ENCODE measurements at regions not wholly inside any gene's neighbourhood (a gene's known extent, or its start where the extent isn't known, plus 50 kb on each side); places are given as distances from the start of the nearest gene placed in this dataset.

GRCh38 chr7:82527851-82528250, 84.3 kb upstream of the CACNA2D1 start:
- CTCF ChIA-PET: no interaction called here
- Histone ChIP-seq H3K27me3 (replicated peaks; ENCODE audit: control insufficient read depth, insufficient read depth, low read length) (no peaks in the 10 kb centered on the region), H3K4me1 (no peaks in the 10 kb centered on the region), H3K9me3 (no peaks in the 10 kb centered on the region), H3K36me3 (ENCODE audit: control insufficient read depth, insufficient read depth, low read length) (no peaks in the 10 kb centered on the region), H3K4me3 (ENCODE audit: low read depth, low read length) (no peak overlapping the region)
- Mint-ChIP-seq H3K27ac (ENCODE audit: unreplicated experiment) (no peak overlapping the region), H3K36me3 (ENCODE audit: insufficient read depth, unreplicated experiment) (no peaks in the 10 kb centered on the region), H3K4me3 (ENCODE audit: unreplicated experiment) (no peak overlapping the region), H3K27me3 (ENCODE audit: insufficient read depth, unreplicated experiment) (peaks cover 3% of the 10 kb centered on the region), H3K4me1 (ENCODE audit: low read depth, unreplicated experiment) (no peaks in the 10 kb centered on the region), H3K9me3 (ENCODE audit: unreplicated experiment) (no peaks in the 10 kb centered on the region)
- TF ChIP-seq, protein P1, sequence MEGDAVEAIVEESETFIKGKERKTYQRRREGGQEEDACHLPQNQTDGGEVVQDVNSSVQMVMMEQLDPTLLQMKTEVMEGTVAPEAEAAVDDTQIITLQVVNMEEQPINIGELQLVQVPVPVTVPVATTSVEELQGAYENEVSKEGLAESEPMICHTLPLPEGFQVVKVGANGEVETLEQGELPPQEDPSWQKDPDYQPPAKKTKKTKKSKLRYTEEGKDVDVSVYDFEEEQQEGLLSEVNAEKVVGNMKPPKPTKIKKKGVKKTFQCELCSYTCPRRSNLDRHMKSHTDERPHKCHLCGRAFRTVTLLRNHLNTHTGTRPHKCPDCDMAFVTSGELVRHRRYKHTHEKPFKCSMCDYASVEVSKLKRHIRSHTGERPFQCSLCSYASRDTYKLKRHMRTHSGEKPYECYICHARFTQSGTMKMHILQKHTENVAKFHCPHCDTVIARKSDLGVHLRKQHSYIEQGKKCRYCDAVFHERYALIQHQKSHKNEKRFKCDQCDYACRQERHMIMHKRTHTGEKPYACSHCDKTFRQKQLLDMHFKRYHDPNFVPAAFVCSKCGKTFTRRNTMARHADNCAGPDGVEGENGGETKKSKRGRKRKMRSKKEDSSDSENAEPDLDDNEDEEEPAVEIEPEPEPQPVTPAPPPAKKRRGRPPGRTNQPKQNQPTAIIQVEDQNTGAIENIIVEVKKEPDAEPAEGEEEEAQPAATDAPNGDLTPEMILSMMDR (IDR thresholded peaks at IDR 0.05; ENCODE audit: insufficient read depth in 1 of 2, low read depth in 1 of 2, low read length in 1 of 2, severe bottlenecking in 1 of 2, unreplicated experiment in 1 of 2): no peak
- POLR2A ChIA-PET: no interaction called here
- no peak for DNase-seq
- intact Hi-C loops (cut with micrococcal nuclease; ENCODE audit: unreplicated experiment): no loop called here
- BruUV-seq (replicated peaks): no TSS peak

DNA sequence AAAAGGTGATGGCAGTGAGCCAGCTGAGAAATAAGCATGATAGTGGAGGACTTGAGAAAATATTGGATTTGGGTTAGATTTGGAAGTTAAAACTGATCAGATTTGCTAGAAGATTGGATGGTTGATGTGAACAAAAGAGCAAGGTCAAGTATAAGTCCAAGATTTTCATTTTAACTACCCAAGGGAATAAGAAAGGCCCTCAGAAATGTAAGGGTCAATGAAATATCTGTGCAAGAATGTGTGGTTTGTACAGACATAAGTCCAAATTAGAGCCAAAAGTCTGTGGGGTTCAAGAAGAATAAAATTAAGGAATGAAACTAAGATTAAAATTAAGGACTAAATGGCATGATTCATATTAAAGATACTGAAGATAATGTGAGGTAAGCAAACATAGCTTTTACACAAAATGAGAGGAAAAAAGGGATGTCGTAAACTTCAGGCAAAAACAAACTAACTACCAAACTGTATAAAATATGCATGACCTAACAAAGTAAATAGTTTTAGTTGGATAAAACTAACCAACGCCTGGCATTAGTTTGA, 78.4 kb upstream of the CACNA2D1 start:
- CTCF ChIA-PET: no interaction called here
- no peaks in the 10 kb centered on the region for H3K27me3 ChIP-seq (replicated peaks; ENCODE audit: control insufficient read depth, insufficient read depth, low read length)
- no peaks in the 10 kb centered on the region for H3K9me3 Mint-ChIP-seq (ENCODE audit: unreplicated experiment)
- TF ChIP-seq, protein P1 (IDR thresholded peaks at IDR 0.05; ENCODE audit: insufficient read depth in 1 of 2, low read depth in 1 of 2, low read length in 1 of 2, severe bottlenecking in 1 of 2, unreplicated experiment in 1 of 2): no peak
- H3K4me3 Mint-ChIP-seq (ENCODE audit: unreplicated experiment): no peak overlapping the region
- H3K27ac Mint-ChIP-seq (ENCODE audit: unreplicated experiment): no peak overlapping the region
- intact Hi-C loops (cut with micrococcal nuclease; ENCODE audit: unreplicated experiment): no loop called here
- POLR2A ChIA-PET: no interaction called here
- H3K36me3 Mint-ChIP-seq (ENCODE audit: insufficient read depth, unreplicated experiment): no peaks in the 10 kb centered on the region
- no TSS peak for BruUV-seq (replicated peaks)
- H3K9me3 ChIP-seq: no peaks in the 10 kb centered on the region
- H3K4me1 ChIP-seq: no peaks in the 10 kb centered on the region
- H3K4me3 ChIP-seq (ENCODE audit: low read depth, low read length): no peak overlapping the region
- H3K4me1 Mint-ChIP-seq (ENCODE audit: low read depth, unreplicated experiment): no peaks in the 10 kb centered on the region
- peaks cover 6% of the 10 kb centered on the region for H3K27me3 Mint-ChIP-seq (ENCODE audit: insufficient read depth, unreplicated experiment)
- no peaks in the 10 kb centered on the region for H3K36me3 ChIP-seq (ENCODE audit: control insufficient read depth, insufficient read depth, low read length)
- no peak for DNase-seq

DNA sequence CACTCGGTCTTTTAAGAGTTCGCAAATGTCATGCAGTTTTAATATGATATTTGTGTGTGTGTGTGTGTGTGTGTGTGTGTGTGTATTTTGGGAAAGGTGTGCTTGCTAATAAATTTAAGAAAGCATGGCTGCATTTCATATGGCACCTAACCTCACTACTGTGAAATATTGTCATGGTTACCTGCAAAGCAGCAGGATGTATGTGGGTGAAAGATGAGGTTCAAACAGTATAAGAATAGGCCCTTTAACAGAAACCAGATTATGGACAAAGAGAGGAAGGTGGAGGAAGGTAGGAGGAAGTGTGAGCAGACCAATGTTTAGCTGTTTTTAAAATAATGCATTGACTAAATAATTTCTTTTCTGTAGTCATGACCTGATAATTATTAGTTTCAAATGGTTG, 73.5 kb upstream of the CACNA2D1 start:
- TF ChIP-seq, protein P1 (IDR thresholded peaks at IDR 0.05; ENCODE audit: insufficient read depth in 1 of 2, low read depth in 1 of 2, low read length in 1 of 2, severe bottlenecking in 1 of 2, unreplicated experiment in 1 of 2): no peak
- Mint-ChIP-seq H3K4me1 (ENCODE audit: low read depth, unreplicated experiment) (no peaks in the 10 kb centered on the region), H3K27me3 (ENCODE audit: insufficient read depth, unreplicated experiment) (peaks cover 3% of the 10 kb centered on the region), H3K36me3 (ENCODE audit: insufficient read depth, unreplicated experiment) (no peaks in the 10 kb centered on the region), H3K4me3 (ENCODE audit: unreplicated experiment) (no peak overlapping the region), H3K9me3 (ENCODE audit: unreplicated experiment) (peaks cover 11% of the 10 kb centered on the region), H3K27ac (ENCODE audit: unreplicated experiment) (no peak overlapping the region)
- no peaks in the 10 kb centered on the region for H3K9me3 ChIP-seq
- ChIA-PET CTCF (no interaction called here), POLR2A (no interaction called here)
- no peak for DNase-seq
- H3K4me1 ChIP-seq: no peaks in the 10 kb centered on the region
- H3K36me3 ChIP-seq (ENCODE audit: control insufficient read depth, insufficient read depth, low read length): no peaks in the 10 kb centered on the region
- no peak overlapping the region for H3K4me3 ChIP-seq (ENCODE audit: low read depth, low read length)
- no peaks in the 10 kb centered on the region for H3K27me3 ChIP-seq (replicated peaks; ENCODE audit: control insufficient read depth, insufficient read depth, low read length)
- intact Hi-C loops (cut with micrococcal nuclease; ENCODE audit: unreplicated experiment): no loop called here
- BruUV-seq (replicated peaks): no TSS peak

Data from Caco-2 (cell line).